Natural killer cell (primary cell): ENCODE measurements at regions not wholly inside any gene's neighbourhood (a gene's known extent, or its start where the extent isn't known, plus 50 kb on each side); places are given as distances from the start of the nearest gene placed in this dataset.

Source experiments
- ATAC-seq, 3 donors: fragments of 150-1000 bp in 2 of 3; fragments of 200-7000 bp in 1 of 3; cut with Tn5 transposase; 1 replicate in 1 of 3; 2 replicates in 2 of 3; pipeline ENCODE4 v1.10.0; 2021; ENCODE audit warnings: mild to moderate bottlenecking in 2 of 3, moderate library complexity in 2 of 3
- DNase-seq, 2 donors: peaks; one replicate each; pipeline versions ENCODE4 v3.0.0 to v3.0.0-alpha.2; 2013 to 2021; ENCODE audit warnings: mixed read lengths in 1 of 2
- H3K27ac ChIP-seq: one replicate; pipeline ENCODE4 v1.5.1; 2013; ENCODE audit warnings: mild to moderate bottlenecking, low read length
- H3K27me3 ChIP-seq: one replicate; pipeline ENCODE4 v1.6.1; 2013; ENCODE audit warnings: low read length; ENCODE audit not compliant: control insufficient read depth, insufficient read depth
- H3K36me3 ChIP-seq: one replicate; pipeline ENCODE4 v1.6.1; 2013; ENCODE audit warnings: low read length; ENCODE audit not compliant: control insufficient read depth, insufficient read depth
- H3K4me1 ChIP-seq: one replicate; pipeline ENCODE4 v1.6.1; 2013; ENCODE audit warnings: low read length; ENCODE audit not compliant: control insufficient read depth, insufficient read depth
- H3K4me3 ChIP-seq: one replicate; pipeline ENCODE4 v1.5.1; 2013; ENCODE audit warnings: low read length
- H3K9me3 ChIP-seq: one replicate; pipeline ENCODE4 v1.6.1; 2013; ENCODE audit warnings: low read length; ENCODE audit not compliant: control insufficient read depth, insufficient read depth
- H3K27ac Mint-ChIP-seq, 2 donors: one replicate each; pipeline ENCODE4 v1.8.0; 2022; ENCODE audit warnings: mild to moderate bottlenecking in 2 of 2, mixed read lengths in 2 of 2, moderate library complexity in 1 of 2
- H3K27me3 Mint-ChIP-seq, 2 donors: one replicate each; pipeline ENCODE4 v1.8.0; 2022; ENCODE audit warnings: low read depth in 2 of 2, mixed read lengths in 2 of 2
- H3K36me3 Mint-ChIP-seq: one replicate; pipeline ENCODE4 v1.8.0; 2022; ENCODE audit warnings: mixed read lengths
- H3K4me1 Mint-ChIP-seq, 2 donors: one replicate each; pipeline ENCODE4 v1.8.0; 2022; ENCODE audit warnings: mixed read lengths in 2 of 2
- H3K4me3 Mint-ChIP-seq: one replicate; pipeline ENCODE4 v1.8.0; 2022; ENCODE audit warnings: mild to moderate bottlenecking, moderate library complexity, mixed read lengths
- H3K9me3 Mint-ChIP-seq, 2 donors: one replicate each; pipeline ENCODE4 v1.8.0; 2022; ENCODE audit warnings: mixed read lengths in 2 of 2
- CTCF ChIP-seq: fragments of 200-600 bp; IDR thresholded peaks from one replicate; pipeline ENCODE4 v1.8.0; 2022; ENCODE audit warnings: antibody characterized with exemption
- WGBS: methylation state at CpG from one replicate; pipeline ENCODE4 v1.1.7; 2013; ENCODE audit warnings: missing lambda C conversion rate; ENCODE audit not compliant: insufficient coverage; 5-methylcytosine and 5-hydroxymethylcytosine counted together
- intact Hi-C: fragments of 100-400 bp; cut with micrococcal nuclease; formaldehyde crosslinking; loops from one replicate; pipeline ENCODE4 v1.14.2; 2022

- DNase-seq, result no peak
- Histone ChIP-seq H3K4me3 (no peak overlapping the region), H3K27ac (no peak overlapping the region), H3K9me3 (peaks cover 6% of the 10 kb centered on the region), H3K4me1 (no peaks in the 10 kb centered on the region), H3K36me3 (no peaks in the 10 kb centered on the region), H3K27me3 (no peaks in the 10 kb centered on the region)
- TF ChIP-seq CTCF, result no peak
- H3K9me3 Mint-ChIP-seq, result peaks cover 15 to 23% of the 10 kb centered on the region in 2 donors
- no CpG with 5 or more reads among the region's 1 CpG for WGBS
- no peak overlapping the region for H3K4me3 Mint-ChIP-seq
- peaks cover 10% of the 10 kb centered on the region for H3K36me3 Mint-ChIP-seq
- H3K27me3 Mint-ChIP-seq, result no peaks in the 10 kb centered on the region
- intact Hi-C loops, result no loop called here
- H3K4me1 Mint-ChIP-seq, result no peaks in the 10 kb centered on the region
- H3K27ac Mint-ChIP-seq, result no peak overlapping the region
- no peak for ATAC-seq
Measured at GRCh38 chr12:61111218-61111617, 1149.0 kb upstream of the USP15 start.

DNA sequence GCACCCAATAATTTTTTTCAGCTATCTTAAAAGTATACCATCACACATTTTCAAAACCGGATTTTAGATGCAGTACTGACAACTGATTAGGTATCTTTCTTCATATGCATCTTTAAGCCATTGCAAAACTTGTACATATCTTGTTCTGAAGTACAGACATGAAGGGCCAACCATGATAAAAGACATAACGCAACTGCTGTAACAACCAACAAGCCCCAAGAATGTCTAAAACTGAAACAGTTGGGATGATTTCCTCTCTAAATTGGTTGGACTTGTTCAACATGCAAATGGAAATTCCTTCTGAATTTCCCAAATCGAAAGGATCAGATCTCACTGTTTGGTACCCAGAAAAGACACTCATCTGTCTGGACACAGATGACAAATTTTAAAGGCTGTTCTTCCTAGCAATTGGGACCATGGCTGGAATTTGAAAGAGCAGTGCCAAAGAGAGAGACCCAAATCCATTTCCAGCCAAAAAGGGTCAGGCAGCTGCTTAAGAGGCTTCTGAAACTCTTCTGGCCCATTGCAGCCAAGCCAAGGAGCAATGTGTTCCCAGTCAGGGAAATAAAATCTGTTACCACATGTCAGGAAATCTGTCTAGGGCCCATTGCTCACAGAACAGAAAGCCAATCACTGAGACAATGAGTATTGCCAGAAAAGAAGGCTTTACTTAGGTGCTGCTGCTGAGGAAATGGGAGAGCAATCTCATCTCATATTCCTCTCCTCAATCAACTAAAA is 1122.4 kb upstream of the USP15 start:
- no peaks in the 10 kb centered on the region for H3K27me3 Mint-ChIP-seq
- no peaks in the 10 kb centered on the region for H3K27me3 ChIP-seq
- no peak overlapping the region for H3K27ac Mint-ChIP-seq
- no peak for DNase-seq
- no peaks in the 10 kb centered on the region for H3K4me1 ChIP-seq
- TF ChIP-seq CTCF, result no peak
- no peak overlapping the region for H3K4me3 ChIP-seq
- no peaks in the 10 kb centered on the region for H3K36me3 ChIP-seq
- H3K27ac ChIP-seq, result no peak overlapping the region
- no peaks in the 10 kb centered on the region for H3K4me1 Mint-ChIP-seq
- 88% methylated on average over 3 of the region's 3 CpGs for WGBS
- H3K9me3 Mint-ChIP-seq, result peaks cover 20 to 21% of the 10 kb centered on the region in 2 donors
- H3K36me3 Mint-ChIP-seq, result no peaks in the 10 kb centered on the region
- no peaks in the 10 kb centered on the region for H3K9me3 ChIP-seq
- no peak for ATAC-seq
- intact Hi-C loops, result no loop called here
- H3K4me3 Mint-ChIP-seq, result no peak overlapping the region

- DNase-seq (no peak), ATAC-seq (no peak)
- Mint-ChIP-seq H3K36me3 (no peaks in the 10 kb centered on the region), H3K9me3 (peaks cover 16 to 18% of the 10 kb centered on the region in 2 donors), H3K27me3 (no peaks in the 10 kb centered on the region), H3K27ac (no peak overlapping the region), H3K4me1 (no peaks in the 10 kb centered on the region), H3K4me3 (no peak overlapping the region)
- no peak for TF ChIP-seq CTCF
- Histone ChIP-seq H3K27me3 (no peaks in the 10 kb centered on the region), H3K9me3 (no peaks in the 10 kb centered on the region), H3K27ac (no peak overlapping the region), H3K4me1 (no peaks in the 10 kb centered on the region), H3K36me3 (no peaks in the 10 kb centered on the region), H3K4me3 (no peak overlapping the region)
- intact Hi-C loops, result no loop called here
Measured at GRCh38 chr12:61138415-61138759, 1121.8 kb upstream of the USP15 start.

DNA sequence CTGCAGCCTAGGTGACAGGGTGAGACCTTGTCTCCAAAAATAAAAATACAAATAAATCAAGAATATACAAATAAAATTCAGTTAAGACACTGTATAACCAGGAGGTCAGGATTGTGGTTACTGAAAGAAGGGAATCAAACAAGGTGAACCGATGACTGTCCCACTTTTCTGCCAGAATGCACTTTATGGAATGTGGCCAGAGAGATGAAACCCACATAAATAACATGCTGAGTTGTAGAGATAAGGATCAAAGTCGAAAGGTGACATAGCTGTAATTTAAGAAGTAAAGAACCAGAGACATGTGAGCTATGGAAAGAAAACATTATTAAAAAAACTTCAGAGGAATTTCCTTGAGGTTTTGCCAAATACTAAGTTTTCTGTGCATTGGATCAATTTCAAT is 1098.2 kb upstream of the USP15 start:
- Histone ChIP-seq H3K9me3 (no peaks in the 10 kb centered on the region), H3K4me3 (no peak overlapping the region), H3K4me1 (no peaks in the 10 kb centered on the region), H3K27me3 (no peaks in the 10 kb centered on the region), H3K36me3 (no peaks in the 10 kb centered on the region), H3K27ac (no peak overlapping the region)
- Mint-ChIP-seq H3K27ac (no peak overlapping the region), H3K27me3 (no peaks in the 10 kb centered on the region), H3K4me1 (no peaks in the 10 kb centered on the region), H3K9me3 (peaks cover 21 to 32% of the 10 kb centered on the region in 2 donors), H3K36me3 (no peaks in the 10 kb centered on the region), H3K4me3 (no peak overlapping the region)
- TF ChIP-seq CTCF, result no peak
- DNase-seq (no peak), ATAC-seq (no peak)
- 44% methylated on average over 2 of the region's 2 CpGs for WGBS
- intact Hi-C loops, result no loop called here
